Neural cell (in vitro differentiated cells): ENCODE measurements at regions not wholly inside any gene's neighbourhood (a gene's known extent, or its start where the extent isn't known, plus 50 kb on each side); places are given as distances from the start of the nearest gene placed in this dataset.

ENCODE experiments used
- H2AFZ ChIP-seq: fragments of 200-600, 300-800 bp; sonication (generic), shearing (Covaris generic); 2 replicates; pipeline ENCODE4 v1.6.0; 2014; ENCODE audit warnings: low read depth, mild to moderate bottlenecking, antibody characterized with exemption, low read length, moderate library complexity
- H3F3A ChIP-seq: fragments of 200-600 bp; shearing (Covaris generic); 2 replicates; pipeline ENCODE4 v1.6.1; 2016; ENCODE audit warnings: mild to moderate bottlenecking, moderate library complexity, mixed read lengths, antibody characterized with exemption, low read length; ENCODE audit not compliant: insufficient read depth, poor library complexity, severe bottlenecking
- H3K27ac ChIP-seq: fragments of 200-600, 300-800 bp; sonication (generic), shearing (Covaris generic); 2 replicates; pipeline ENCODE4 v1.5.1; 2014; ENCODE audit warnings: mild to moderate bottlenecking, low read length, moderate library complexity
- H3K27me3 ChIP-seq: fragments of 300-800, 200-600 bp; sonication (generic), shearing (Covaris generic); 2 replicates; pipeline ENCODE4 v1.6.0; 2014; ENCODE audit warnings: mild to moderate bottlenecking, low read depth, low read length, moderate library complexity; ENCODE audit not compliant: insufficient read depth
- H3K36me3 ChIP-seq: fragments of 300-800, 200-600 bp; sonication (generic), shearing (Covaris generic); 2 replicates; pipeline ENCODE4 v1.5.1; 2014; ENCODE audit warnings: mild to moderate bottlenecking, antibody characterized with exemption, low read length, moderate library complexity; ENCODE audit not compliant: insufficient read depth
- H3K4me2 ChIP-seq: fragments of 300-800, 200-600 bp; sonication (generic), shearing (Covaris generic); 2 replicates; pipeline ENCODE4 v1.6.0; 2014; ENCODE audit warnings: mild to moderate bottlenecking, low read length
- H3K4me3 ChIP-seq: fragments of 300-800, 200-600 bp; sonication (generic), shearing (Covaris generic); 2 replicates; pipeline ENCODE4 v1.5.1; 2014; ENCODE audit warnings: mild to moderate bottlenecking, low read length, moderate library complexity
- H3K79me2 ChIP-seq: fragments of 200-600 bp; shearing (Covaris generic); replicated peaks from 2 replicates; pipeline ENCODE4 v1.6.0; 2014; ENCODE audit warnings: mild to moderate bottlenecking, low read length, moderate library complexity; ENCODE audit not compliant: insufficient read depth
- H3K9ac ChIP-seq: fragments of 300-800, 200-600 bp; sonication (generic), shearing (Covaris generic); 2 replicates; pipeline ENCODE4 v1.6.1; 2016; ENCODE audit warnings: mild to moderate bottlenecking, low read length, mixed read lengths
- H3K9me2 ChIP-seq: fragments of 200-600 bp; shearing (Covaris generic); 2 replicates; pipeline ENCODE4 v1.6.1; 2016; ENCODE audit warnings: mild to moderate bottlenecking, low read length, mixed read lengths; ENCODE audit not compliant: insufficient read depth
- H3K9me3 ChIP-seq: fragments of 200-600, 300-800 bp; sonication (generic), shearing (Covaris generic); 2 replicates; pipeline ENCODE4 v1.6.1; 2016; ENCODE audit warnings: mild to moderate bottlenecking, mixed run types, low read length, moderate library complexity, mixed read lengths
- H4K20me1 ChIP-seq: fragments of 200-600 bp; shearing (Covaris generic); 2 replicates; pipeline ENCODE4 v1.6.1; 2016; ENCODE audit warnings: mild to moderate bottlenecking, mixed run types; ENCODE audit not compliant: insufficient read depth
- EP300 ChIP-seq: fragments of 450-650 bp; conservative IDR thresholded peaks from 2 replicates; pipeline ENCODE4 v1.6.1; 2014; ENCODE audit warnings: antibody characterized with exemption, mild to moderate bottlenecking, moderate library complexity; ENCODE audit not compliant: poor library complexity, severe bottlenecking
- EZH2 ChIP-seq: fragments of 200-600, 300-800 bp; shearing (Covaris generic), sonication (generic); IDR thresholded peaks from 2 replicates; pipeline ENCODE4 v1.6.1; 2014; ENCODE audit warnings: antibody characterized with exemption, low read length, borderline replicate concordance, mild to moderate bottlenecking; ENCODE audit not compliant: insufficient read depth, poor library complexity, severe bottlenecking
- MXI1 ChIP-seq: fragments of 450-650 bp; conservative IDR thresholded peaks from 2 replicates; pipeline ENCODE4 v1.6.1; 2014; ENCODE audit warnings: antibody characterized with exemption, mild to moderate bottlenecking; ENCODE audit not compliant: poor library complexity, severe bottlenecking
- POLR2AphosphoS5 ChIP-seq: IDR thresholded peaks from 2 replicates; pipeline ENCODE4 v1.6.1; 2012
- RAD21 ChIP-seq: fragments of 450-650 bp; conservative IDR thresholded peaks from 2 replicates; pipeline ENCODE4 v1.6.1; 2014; ENCODE audit warnings: antibody characterized with exemption, mild to moderate bottlenecking, moderate library complexity
- SMC3 ChIP-seq: fragments of 450-650 bp; conservative IDR thresholded peaks from 2 replicates; pipeline ENCODE4 v1.6.1; 2014; ENCODE audit warnings: antibody characterized with exemption, mild to moderate bottlenecking, moderate library complexity; ENCODE audit not compliant: poor library complexity
- TAF1 ChIP-seq: IDR thresholded peaks from 2 replicates; pipeline ENCODE4 v1.6.1; 2012; ENCODE audit warnings: low read depth
- TF ChIP-seq, protein P1 (sequence below): fragments of 450-650 bp; IDR thresholded peaks from 2 replicates; pipeline ENCODE4 v1.5.1; 2014; ENCODE audit warnings: antibody characterized with exemption, mild to moderate bottlenecking, moderate library complexity; ENCODE audit not compliant: poor library complexity, severe bottlenecking
- TF ChIP-seq, protein P2 (sequence below): IDR thresholded peaks from 2 replicates; pipeline ENCODE4 v1.6.1; 2012; ENCODE audit warnings: borderline replicate concordance

DNA sequence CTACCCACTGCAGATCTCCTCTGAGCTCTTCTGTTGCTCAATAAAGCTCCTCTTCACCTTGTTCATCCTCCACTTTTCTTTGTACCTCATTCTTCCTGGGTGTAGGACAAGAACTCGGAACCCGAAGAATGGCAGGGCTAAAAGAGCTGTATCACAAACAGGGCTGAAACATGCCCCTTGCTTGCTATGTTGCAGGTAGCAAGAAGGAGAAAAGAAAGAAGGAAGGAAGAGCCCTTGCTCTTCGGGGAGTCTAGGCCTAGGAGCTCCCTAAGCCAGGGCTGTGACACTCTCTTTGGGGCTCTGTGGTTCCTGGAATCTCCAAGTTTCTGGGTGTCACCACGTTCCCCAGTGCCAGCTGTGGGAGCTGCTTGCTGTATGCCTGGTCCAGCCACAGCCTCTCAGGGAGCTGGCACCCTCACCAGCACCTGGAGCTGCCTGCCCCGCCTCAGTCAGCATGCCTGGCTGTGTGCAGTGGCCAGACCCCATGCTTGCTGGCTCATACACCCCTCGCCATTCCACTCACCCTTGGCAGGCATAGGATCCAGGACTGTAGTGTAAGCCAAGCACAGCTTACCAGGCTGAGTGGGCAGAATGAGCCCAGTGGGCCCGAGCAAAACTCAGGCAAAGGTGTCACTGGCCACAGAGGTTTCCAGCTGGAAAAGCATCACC is 274.8 kb upstream of the ADRA1B start:
- no peak for TF ChIP-seq EZH2
- no peak for TF ChIP-seq TAF1
- TF ChIP-seq SMC3: no peak
- no peak for TF ChIP-seq MXI1
- no peak for TF ChIP-seq RAD21
- TF ChIP-seq, protein P1, sequence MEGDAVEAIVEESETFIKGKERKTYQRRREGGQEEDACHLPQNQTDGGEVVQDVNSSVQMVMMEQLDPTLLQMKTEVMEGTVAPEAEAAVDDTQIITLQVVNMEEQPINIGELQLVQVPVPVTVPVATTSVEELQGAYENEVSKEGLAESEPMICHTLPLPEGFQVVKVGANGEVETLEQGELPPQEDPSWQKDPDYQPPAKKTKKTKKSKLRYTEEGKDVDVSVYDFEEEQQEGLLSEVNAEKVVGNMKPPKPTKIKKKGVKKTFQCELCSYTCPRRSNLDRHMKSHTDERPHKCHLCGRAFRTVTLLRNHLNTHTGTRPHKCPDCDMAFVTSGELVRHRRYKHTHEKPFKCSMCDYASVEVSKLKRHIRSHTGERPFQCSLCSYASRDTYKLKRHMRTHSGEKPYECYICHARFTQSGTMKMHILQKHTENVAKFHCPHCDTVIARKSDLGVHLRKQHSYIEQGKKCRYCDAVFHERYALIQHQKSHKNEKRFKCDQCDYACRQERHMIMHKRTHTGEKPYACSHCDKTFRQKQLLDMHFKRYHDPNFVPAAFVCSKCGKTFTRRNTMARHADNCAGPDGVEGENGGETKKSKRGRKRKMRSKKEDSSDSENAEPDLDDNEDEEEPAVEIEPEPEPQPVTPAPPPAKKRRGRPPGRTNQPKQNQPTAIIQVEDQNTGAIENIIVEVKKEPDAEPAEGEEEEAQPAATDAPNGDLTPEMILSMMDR: no peak
- TF ChIP-seq, protein P2, sequence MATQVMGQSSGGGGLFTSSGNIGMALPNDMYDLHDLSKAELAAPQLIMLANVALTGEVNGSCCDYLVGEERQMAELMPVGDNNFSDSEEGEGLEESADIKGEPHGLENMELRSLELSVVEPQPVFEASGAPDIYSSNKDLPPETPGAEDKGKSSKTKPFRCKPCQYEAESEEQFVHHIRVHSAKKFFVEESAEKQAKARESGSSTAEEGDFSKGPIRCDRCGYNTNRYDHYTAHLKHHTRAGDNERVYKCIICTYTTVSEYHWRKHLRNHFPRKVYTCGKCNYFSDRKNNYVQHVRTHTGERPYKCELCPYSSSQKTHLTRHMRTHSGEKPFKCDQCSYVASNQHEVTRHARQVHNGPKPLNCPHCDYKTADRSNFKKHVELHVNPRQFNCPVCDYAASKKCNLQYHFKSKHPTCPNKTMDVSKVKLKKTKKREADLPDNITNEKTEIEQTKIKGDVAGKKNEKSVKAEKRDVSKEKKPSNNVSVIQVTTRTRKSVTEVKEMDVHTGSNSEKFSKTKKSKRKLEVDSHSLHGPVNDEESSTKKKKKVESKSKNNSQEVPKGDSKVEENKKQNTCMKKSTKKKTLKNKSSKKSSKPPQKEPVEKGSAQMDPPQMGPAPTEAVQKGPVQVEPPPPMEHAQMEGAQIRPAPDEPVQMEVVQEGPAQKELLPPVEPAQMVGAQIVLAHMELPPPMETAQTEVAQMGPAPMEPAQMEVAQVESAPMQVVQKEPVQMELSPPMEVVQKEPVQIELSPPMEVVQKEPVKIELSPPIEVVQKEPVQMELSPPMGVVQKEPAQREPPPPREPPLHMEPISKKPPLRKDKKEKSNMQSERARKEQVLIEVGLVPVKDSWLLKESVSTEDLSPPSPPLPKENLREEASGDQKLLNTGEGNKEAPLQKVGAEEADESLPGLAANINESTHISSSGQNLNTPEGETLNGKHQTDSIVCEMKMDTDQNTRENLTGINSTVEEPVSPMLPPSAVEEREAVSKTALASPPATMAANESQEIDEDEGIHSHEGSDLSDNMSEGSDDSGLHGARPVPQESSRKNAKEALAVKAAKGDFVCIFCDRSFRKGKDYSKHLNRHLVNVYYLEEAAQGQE: no peak
- no peak for TF ChIP-seq EP300
- TF ChIP-seq POLR2AphosphoS5: no peak
- Histone ChIP-seq H4K20me1 (no peaks in the 10 kb centered on the region), H2AFZ (no peak overlapping the region), H3K9ac (no peak overlapping the region), H3K9me3 (no peaks in the 10 kb centered on the region), H3K4me2 (no peak overlapping the region), H3K27ac (no peak overlapping the region), H3F3A (no peaks in the 10 kb centered on the region), H3K36me3 (no peaks in the 10 kb centered on the region), H3K27me3 (no peaks in the 10 kb centered on the region), H3K9me2 (no peaks in the 10 kb centered on the region), H3K4me3 (no peak overlapping the region), H3K79me2 (no peaks in the 10 kb centered on the region)

DNA sequence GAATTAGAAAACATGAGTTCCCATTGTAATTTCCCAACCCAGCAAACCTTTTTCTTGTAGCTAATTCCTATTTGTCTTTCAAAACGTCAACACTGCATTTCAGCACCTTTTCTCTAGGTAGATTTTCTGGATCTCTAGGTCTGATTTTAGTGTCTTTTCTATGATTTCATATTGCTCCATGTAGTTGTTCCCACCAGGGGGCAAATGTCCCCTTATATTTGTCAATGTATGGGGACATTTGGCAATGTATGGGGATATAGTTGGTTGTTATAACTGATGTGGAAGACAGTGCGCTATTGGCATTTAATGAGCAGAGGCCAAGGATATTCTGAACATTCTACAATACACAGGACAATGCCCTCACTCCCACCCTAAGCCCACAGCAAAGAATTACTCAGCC is 273.9 kb upstream of the ADRA1B start:
- no peaks in the 10 kb centered on the region for H3K27me3 ChIP-seq
- no peak overlapping the region for H3K9ac ChIP-seq
- H3K36me3 ChIP-seq: no peaks in the 10 kb centered on the region
- H3K9me2 ChIP-seq: no peaks in the 10 kb centered on the region
- no peaks in the 10 kb centered on the region for H3K9me3 ChIP-seq
- no peaks in the 10 kb centered on the region for H3K79me2 ChIP-seq
- H3F3A ChIP-seq: no peaks in the 10 kb centered on the region
- H3K4me2 ChIP-seq: no peak overlapping the region
- no peak overlapping the region for H3K4me3 ChIP-seq
- H4K20me1 ChIP-seq: no peaks in the 10 kb centered on the region
- TF ChIP-seq, protein P1: no peak
- TF ChIP-seq RAD21: no peak
- TF ChIP-seq TAF1: no peak
- H2AFZ ChIP-seq: no peak overlapping the region
- H3K27ac ChIP-seq: no peak overlapping the region
